ENCODE measurements at regions not wholly inside any gene's neighbourhood (a gene's known extent, or its start where the extent isn't known, plus 50 kb on each side); places are given as distances from the start of the nearest gene placed in this dataset.
A peak's percentile ranks its signal among the peaks of the same experiment; 100 is the strongest.

- DNase-seq (ENCODE audit: low spot score) = no peak
These were observed 73.7 kb downstream of the RTL9 start for GRCh38 chrX:110432091-110432905.

GRCh38 chrX:110432906-110433215, 74.2 kb downstream of the RTL9 start:
- no peak for DNase-seq (ENCODE audit: low spot score)

GRCh38 chrX:110435196-110435595, 76.5 kb downstream of the RTL9 start:
- no peak for DNase-seq (ENCODE audit: low spot score)

GRCh38 chrX:110436523-110436922, 77.9 kb downstream of the RTL9 start:
- no peak for DNase-seq (ENCODE audit: low spot score)

- DNase-seq (ENCODE audit: low spot score) = no peak
These were observed 79.0 kb downstream of the RTL9 start for GRCh38 chrX:110437686-110438085.

GRCh38 chrX:110440016-110440805, 81.6 kb downstream of the RTL9 start:
- DNase-seq (ENCODE audit: low spot score) = no peak

GRCh38 chrX:110442635-110443034, 84.0 kb downstream of the RTL9 start:
- DNase-seq (ENCODE audit: low spot score) = peak; percentile 3

GRCh38 chrX:110444996-110445395, 86.3 kb downstream of the RTL9 start:
- DNase-seq (ENCODE audit: low spot score) = no peak

- DNase-seq (ENCODE audit: low spot score) = no peak
These were observed 89.8 kb downstream of the RTL9 start for GRCh38 chrX:110448459-110448858.

GRCh38 chrX:110449312-110449711, 90.7 kb downstream of the RTL9 start:
- DNase-seq (ENCODE audit: low spot score) = no peak

- DNase-seq (ENCODE audit: low spot score) = peak; percentile 21
These were observed 91.4 kb downstream of the RTL9 start for GRCh38 chrX:110450050-110450449.

GRCh38 chrX:110454336-110454735, 95.7 kb downstream of the RTL9 start:
- no peak for DNase-seq (ENCODE audit: low spot score)

- no peak for DNase-seq (ENCODE audit: low spot score)
These were observed 104.3 kb downstream of the RTL9 start for GRCh38 chrX:110462957-110463356.

- no peak for DNase-seq (ENCODE audit: low spot score)
These were observed 108.1 kb downstream of the RTL9 start for GRCh38 chrX:110466790-110467189.

GRCh38 chrX:110472265-110472664, 113.6 kb downstream of the RTL9 start:
- no peak for DNase-seq (ENCODE audit: low spot score)

- no peak for DNase-seq (ENCODE audit: low spot score)
These were observed 119.1 kb downstream of the RTL9 start for GRCh38 chrX:110477593-110478228.

- DNase-seq (ENCODE audit: low spot score) = no peak
These were observed 133.4 kb downstream of the RTL9 start for GRCh38 chrX:110491846-110492620.

- DNase-seq (ENCODE audit: low spot score) = no peak
These were observed 146.3 kb downstream of the RTL9 start for GRCh38 chrX:110504947-110505346.

- DNase-seq (ENCODE audit: low spot score) = no peak
These were observed 151.3 kb downstream of the RTL9 start for GRCh38 chrX:110509755-110510532.

GRCh38 chrX:110511238-110511637, 152.6 kb downstream of the RTL9 start:
- no peak for DNase-seq (ENCODE audit: low spot score)

GRCh38 chrX:110512341-110512740, 153.7 kb downstream of the RTL9 start:
- DNase-seq (ENCODE audit: low spot score) = no peak

Measured in germinal center (tissue), 1 donor.